Stimulated activated CD4-positive, alpha-beta T cell treated with anti-CD3 and anti-CD28 coated beads, Interleukin-4, amount 100 ng/mL, for 4 hours (primary cell): ENCODE measurements at regions not wholly inside any gene's neighbourhood (a gene's known extent, or its start where the extent isn't known, plus 50 kb on each side); places are given as distances from the start of the nearest gene placed in this dataset.

Source experiments
- DNase-seq, 2 experiments: peaks; one replicate each; pipeline ENCODE4 v3.0.0-alpha.2; 2020

- no peak for DNase-seq
These were observed 146.1 kb downstream of the RASSF9 start for GRCh38 chr12:85690146-85690545.

- no peak for DNase-seq
These were observed 143.0 kb downstream of the RASSF9 start for GRCh38 chr12:85693093-85693665.

GRCh38 chr12:85695097-85695715 is 141.0 kb downstream of the RASSF9 start:
- DNase-seq = no peak

- DNase-seq = no peak
These were observed 139.2 kb downstream of the RASSF9 start for GRCh38 chr12:85697003-85697402.

GRCh38 chr12:85698937-85699336 is 137.3 kb downstream of the RASSF9 start:
- no peak for DNase-seq

- DNase-seq = no peak
These were observed 127.4 kb downstream of the RASSF9 start for GRCh38 chr12:85708775-85709174.

GRCh38 chr12:85711735-85712390 is 124.3 kb downstream of the RASSF9 start:
- DNase-seq = no peak

GRCh38 chr12:85713373-85713772 is 122.8 kb downstream of the RASSF9 start:
- no peak for DNase-seq

- no peak for DNase-seq
These were observed 121.8 kb downstream of the RASSF9 start for GRCh38 chr12:85714425-85714824.

GRCh38 chr12:85720308-85721033 is 115.7 kb downstream of the RASSF9 start:
- no peak for DNase-seq

GRCh38 chr12:85725991-85726390 is 110.2 kb downstream of the RASSF9 start:
- no peak for DNase-seq

GRCh38 chr12:85733221-85733840 is 102.9 kb downstream of the RASSF9 start:
- DNase-seq = no peak

GRCh38 chr12:85733984-85734383 is 102.2 kb downstream of the RASSF9 start:
- no peak for DNase-seq

GRCh38 chr12:85740186-85740585 is 96.0 kb downstream of the RASSF9 start:
- no peak for DNase-seq

- no peak for DNase-seq
These were observed 95.2 kb downstream of the RASSF9 start for GRCh38 chr12:85741046-85741445.

GRCh38 chr12:85747941-85748495 is 88.2 kb downstream of the RASSF9 start:
- DNase-seq = no peak
